ENCODE measurements at regions not wholly inside any gene's neighbourhood (a gene's known extent, or its start where the extent isn't known, plus 50 kb on each side); places are given as distances from the start of the nearest gene placed in this dataset.

- Histone ChIP-seq H3K9me3 (replicated peaks) (peaks cover 11% of the 10 kb centered on the region), H3K27me3 (ENCODE audit: low read depth) (peaks cover 5% of the 10 kb centered on the region), H3K27ac (replicated peaks) (no peak overlapping the region), H3K4me1 (no peaks in the 10 kb centered on the region), H3K36me3 (no peaks in the 10 kb centered on the region), H3K4me3 (no peak overlapping the region)
- intact Hi-C loops (cut with micrococcal nuclease): no loop called here
- no peak for TF ChIP-seq CTCF (IDR thresholded peaks at IDR 0.05; ENCODE audit: borderline replicate concordance)
- no peak for DNase-seq
These were observed 149.0 kb downstream of the DHRS2 start for GRCh38 chr14:23785208-23785607.

- Histone ChIP-seq H3K27ac (replicated peaks) (no peak overlapping the region), H3K36me3 (no peaks in the 10 kb centered on the region), H3K27me3 (ENCODE audit: low read depth) (no peaks in the 10 kb centered on the region), H3K4me1 (no peaks in the 10 kb centered on the region), H3K4me3 (no peak overlapping the region), H3K9me3 (replicated peaks) (peaks cover 11% of the 10 kb centered on the region)
- TF ChIP-seq CTCF (IDR thresholded peaks at IDR 0.05; ENCODE audit: borderline replicate concordance): no peak
- intact Hi-C loops (cut with micrococcal nuclease): no loop called here
- no peak for DNase-seq
These were observed 151.3 kb downstream of the DHRS2 start for GRCh38 chr14:23787436-23787835.

GRCh38 chr14:23789696-23790095 lies 153.5 kb downstream of the DHRS2 start:
- Histone ChIP-seq H3K4me1 (no peaks in the 10 kb centered on the region), H3K4me3 (no peak overlapping the region), H3K9me3 (replicated peaks) (peaks cover 11% of the 10 kb centered on the region), H3K27ac (replicated peaks) (no peak overlapping the region), H3K27me3 (ENCODE audit: low read depth) (no peaks in the 10 kb centered on the region), H3K36me3 (no peaks in the 10 kb centered on the region)
- no peak for DNase-seq
- TF ChIP-seq CTCF (IDR thresholded peaks at IDR 0.05; ENCODE audit: borderline replicate concordance): no peak
- intact Hi-C loops (cut with micrococcal nuclease): no loop called here

GRCh38 chr14:23793532-23793931 lies 157.4 kb downstream of the DHRS2 start:
- intact Hi-C loops (cut with micrococcal nuclease): no loop called here
- Histone ChIP-seq H3K36me3 (no peaks in the 10 kb centered on the region), H3K9me3 (replicated peaks) (peaks cover 14% of the 10 kb centered on the region)

GRCh38 chr14:23800811-23801210 lies 152.8 kb upstream of the DHRS4 start:
- intact Hi-C loops (cut with micrococcal nuclease): no loop called here
- H3K9me3 ChIP-seq (replicated peaks): peaks cover 11% of the 10 kb centered on the region
- H3K27ac ChIP-seq (replicated peaks): no peak overlapping the region
- peaks cover 6% of the 10 kb centered on the region for H3K27me3 ChIP-seq (ENCODE audit: low read depth)
- no peak for DNase-seq
- H3K36me3 ChIP-seq: no peaks in the 10 kb centered on the region
- TF ChIP-seq CTCF (IDR thresholded peaks at IDR 0.05; ENCODE audit: borderline replicate concordance): no peak
- H3K4me1 ChIP-seq: no peaks in the 10 kb centered on the region
- no peak overlapping the region for H3K4me3 ChIP-seq

More at GRCh38 chr14:23793532-23793931, 157.4 kb downstream of the DHRS2 start:
- DNase-seq: no peak
- Histone ChIP-seq H3K4me3 (no peak overlapping the region), H3K4me1 (no peaks in the 10 kb centered on the region), H3K27me3 (ENCODE audit: low read depth) (no peaks in the 10 kb centered on the region), H3K27ac (replicated peaks) (no peak overlapping the region)
- TF ChIP-seq CTCF (IDR thresholded peaks at IDR 0.05; ENCODE audit: borderline replicate concordance): no peak

DNA sequence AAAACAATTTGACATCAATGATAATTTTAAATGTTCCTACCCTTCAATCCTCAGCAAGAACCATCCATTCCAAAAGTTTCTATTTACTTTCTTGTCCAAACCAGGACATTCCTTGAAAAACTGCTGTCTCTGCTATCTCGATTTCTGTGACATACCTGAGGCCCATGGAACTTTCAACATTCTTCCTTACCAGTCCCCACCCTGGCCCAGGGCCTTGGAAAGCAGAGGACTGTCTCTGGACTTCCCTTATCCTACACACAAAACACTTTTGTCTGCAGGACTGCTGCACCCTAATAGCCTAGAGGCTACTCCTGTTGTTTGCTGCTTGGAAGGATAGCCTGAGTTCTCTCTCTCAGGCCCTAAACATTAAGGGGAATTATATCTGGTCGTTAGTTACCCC lies 151.8 kb upstream of the DHRS4 start:
- Histone ChIP-seq H3K27ac (replicated peaks) (no peak overlapping the region), H3K27me3 (ENCODE audit: low read depth) (peaks cover 6% of the 10 kb centered on the region), H3K4me1 (no peaks in the 10 kb centered on the region), H3K4me3 (no peak overlapping the region), H3K36me3 (no peaks in the 10 kb centered on the region), H3K9me3 (replicated peaks) (peaks cover 20% of the 10 kb centered on the region)
- TF ChIP-seq CTCF (IDR thresholded peaks at IDR 0.05; ENCODE audit: borderline replicate concordance): no peak
- DNase-seq: no peak
- intact Hi-C loops (cut with micrococcal nuclease): no loop called here

All from left ventricle myocardium inferior (tissue), 1 donor.